NCI-H1436 (cell line): ENCODE measurements at regions not wholly inside any gene's neighbourhood (a gene's known extent, or its start where the extent isn't known, plus 50 kb on each side); places are given as distances from the start of the nearest gene placed in this dataset.

Experiments used
- DNase-seq: peaks from one replicate; lab custom pipeline; 2025; lab: John Stamatoyannopoulos, UW

- DNase-seq, result no peak
These were observed 85.6 kb upstream of the TNRC6C start for GRCh38 chr17:77872714-77873499.

GRCh38 chr17:77873500-77874302, 84.8 kb upstream of the TNRC6C start:
- DNase-seq, result no peak

- DNase-seq, result no peak
These were observed 84.0 kb upstream of the TNRC6C start for GRCh38 chr17:77874303-77875050.

DNA sequence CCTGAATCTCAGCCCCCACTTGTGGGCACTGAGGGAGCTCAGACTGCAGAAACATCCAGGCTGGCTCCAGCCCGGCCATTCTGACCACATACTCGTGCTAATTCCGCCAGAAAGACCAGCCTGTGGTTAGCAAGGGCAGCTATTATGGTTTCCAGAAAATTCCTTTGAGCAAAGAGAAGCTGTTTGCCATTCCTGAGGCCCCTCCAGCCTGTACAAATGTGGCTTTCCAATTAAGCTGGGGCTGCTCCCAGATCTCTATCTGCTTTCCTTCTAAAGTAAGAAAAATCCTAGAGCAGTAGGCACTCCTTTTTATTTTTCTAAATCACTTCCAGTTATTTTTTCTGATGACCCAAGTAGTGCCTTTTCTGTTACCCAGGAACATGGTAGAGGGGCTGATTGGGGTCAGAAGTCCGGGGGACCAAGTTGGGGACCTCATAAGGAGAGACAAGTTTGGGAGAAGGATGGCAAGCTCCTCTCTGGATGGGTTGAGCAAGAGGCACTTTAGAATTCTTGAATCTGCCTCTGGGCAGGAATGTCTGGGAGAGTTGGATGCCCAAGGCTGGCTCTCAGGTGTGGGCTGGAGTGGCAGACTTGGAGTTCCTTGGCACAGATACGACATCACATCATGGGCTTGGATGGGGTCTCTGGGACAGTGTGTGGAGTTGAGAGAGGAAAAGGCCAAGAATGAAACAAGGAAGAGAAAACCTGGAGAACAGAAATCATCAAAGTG, 83.3 kb upstream of the TNRC6C start:
- no peak for DNase-seq

DNA sequence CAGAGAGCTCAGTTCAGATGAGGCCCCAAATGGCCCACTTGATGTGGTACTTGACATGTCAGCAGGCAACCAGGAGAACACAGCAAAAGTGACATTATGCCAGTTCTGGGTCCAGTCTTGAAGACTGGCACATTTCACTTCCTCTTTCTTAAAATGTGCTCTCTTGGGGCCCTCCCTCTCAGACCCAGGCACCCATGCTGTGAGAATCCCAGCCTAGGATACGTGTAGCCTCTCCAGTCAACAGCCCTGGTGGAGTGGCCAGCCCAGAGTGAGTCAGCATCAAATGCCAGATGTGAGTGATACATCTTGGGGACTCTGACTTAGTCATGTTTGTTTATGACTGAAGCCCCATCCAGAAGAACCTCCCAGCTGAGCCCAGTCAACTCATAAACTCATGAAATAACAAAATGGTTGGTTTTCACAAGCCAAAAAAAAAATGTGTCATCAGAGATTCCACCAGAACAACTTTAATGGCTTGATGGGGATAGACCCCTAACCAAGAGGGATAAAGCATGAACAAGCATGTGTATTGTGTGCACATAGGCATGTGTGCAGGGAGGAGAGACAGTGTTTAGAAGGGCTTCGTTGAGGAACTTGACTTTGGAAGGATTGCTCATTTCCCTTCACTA, 82.5 kb upstream of the TNRC6C start:
- no peak for DNase-seq

DNA sequence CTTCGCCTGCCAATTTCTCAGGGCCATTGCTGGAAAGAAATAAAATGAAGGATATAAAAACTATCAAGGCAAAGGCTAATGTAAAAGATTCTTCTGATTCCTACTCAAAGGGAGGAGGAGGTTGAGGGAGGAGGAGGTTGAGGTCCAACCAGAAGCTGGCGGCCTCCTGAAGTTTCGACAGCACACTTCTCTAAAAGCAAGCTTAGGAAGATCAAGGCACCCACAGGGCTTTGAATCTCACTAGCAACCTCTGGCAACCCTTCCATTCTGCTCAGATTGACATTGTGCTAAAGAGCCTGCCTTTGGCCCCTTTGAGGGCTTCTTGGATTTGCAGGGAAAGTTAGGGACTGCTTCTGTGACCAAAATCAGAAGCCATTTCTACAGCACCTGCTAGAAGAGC, 81.5 kb upstream of the TNRC6C start:
- DNase-seq, result no peak

DNA sequence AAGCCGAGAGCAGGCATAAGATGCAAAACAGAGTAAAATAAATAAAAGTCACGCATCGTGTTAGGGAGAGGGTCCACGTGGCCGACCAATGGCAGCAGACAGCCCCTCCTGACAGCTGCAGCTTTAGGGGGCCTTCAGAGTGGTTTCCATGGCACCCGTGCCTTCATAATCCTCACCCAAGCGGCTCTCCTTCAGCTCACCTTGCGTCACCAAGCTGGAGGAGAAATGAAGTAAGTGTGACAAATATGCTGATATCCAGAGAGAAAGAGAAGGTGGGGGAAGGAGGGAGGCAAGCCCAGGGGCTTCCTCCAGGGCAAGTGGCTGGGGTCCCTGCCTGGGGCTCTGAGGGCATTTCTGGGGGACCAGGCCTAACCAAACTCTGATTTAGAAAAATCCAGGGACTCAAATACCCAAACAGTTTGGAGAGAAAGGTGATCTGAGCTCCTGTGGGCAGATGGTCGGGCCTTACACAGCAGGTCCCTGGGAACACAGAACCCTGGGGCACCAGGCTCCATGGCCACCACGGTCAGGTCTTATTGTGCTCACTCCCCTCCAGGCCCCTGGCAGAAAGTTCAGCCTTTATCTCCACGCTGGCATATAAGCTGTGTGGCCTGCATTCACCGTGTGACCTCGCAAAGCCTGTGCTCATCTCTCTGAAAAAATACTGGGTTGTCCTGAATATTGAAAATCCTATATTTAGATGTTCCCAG, 80.7 kb upstream of the TNRC6C start:
- no peak for DNase-seq

GRCh38 chr17:77879226-77879895, 79.1 kb upstream of the TNRC6C start:
- no peak for DNase-seq

DNA sequence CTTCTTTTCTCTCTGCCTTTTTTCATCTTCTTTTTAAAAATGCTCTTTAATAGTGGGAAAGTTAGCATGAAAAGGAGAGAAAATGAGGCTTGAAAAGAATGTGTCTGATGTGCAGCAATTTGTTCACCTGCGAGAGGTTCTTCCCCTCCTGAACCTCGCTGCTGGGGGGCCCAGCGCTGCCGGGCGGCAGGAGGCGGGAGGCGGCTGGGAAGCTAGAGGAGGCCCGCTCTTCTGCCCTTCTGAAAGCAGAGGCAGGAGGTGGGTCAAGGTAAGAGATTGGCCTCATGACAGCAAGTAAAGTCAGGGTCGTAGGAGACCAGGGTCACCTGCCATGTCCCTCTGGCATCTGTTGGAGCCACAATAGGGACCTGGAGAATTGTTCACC, 78.6 kb upstream of the TNRC6C start:
- DNase-seq, result no peak

DNA sequence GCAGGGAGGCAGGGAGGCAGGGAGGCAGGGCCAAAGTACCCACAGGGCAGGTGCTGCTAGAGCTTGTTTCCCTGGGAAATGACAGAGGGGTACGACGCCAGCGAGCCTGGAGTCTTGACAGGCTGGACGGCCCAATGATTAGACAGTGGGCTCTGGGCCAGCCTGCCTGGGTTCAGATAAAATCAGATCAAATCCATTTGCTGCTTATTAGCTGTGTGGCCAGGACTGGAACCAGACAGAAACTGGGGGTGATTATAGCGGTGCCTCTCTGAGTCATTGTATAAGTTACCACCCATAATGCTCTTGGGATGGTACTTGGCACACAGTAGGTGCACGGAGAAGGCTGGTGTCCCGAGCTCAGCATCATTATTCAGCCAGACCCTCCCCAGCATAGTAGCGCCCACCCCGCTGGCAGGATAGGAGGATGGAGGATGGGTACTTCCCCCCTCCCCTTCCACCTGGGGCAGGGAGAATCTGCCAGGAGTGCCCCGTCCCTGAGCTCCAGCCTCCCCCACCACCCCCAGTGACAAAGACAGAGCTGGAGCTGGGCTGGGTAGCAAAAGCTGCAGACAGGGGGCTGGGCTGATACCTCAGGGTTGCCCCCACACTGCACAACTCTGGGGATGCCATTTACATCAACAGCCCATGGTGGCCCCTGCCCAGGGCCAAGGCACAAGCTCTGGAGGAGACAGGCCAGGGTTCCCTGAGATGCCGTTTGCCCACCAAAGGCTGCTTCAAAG, 77.6 kb upstream of the TNRC6C start:
- DNase-seq, result no peak

GRCh38 chr17:77881545-77881944, 77.0 kb upstream of the TNRC6C start:
- no peak for DNase-seq

GRCh38 chr17:77882040-77882439, 76.5 kb upstream of the TNRC6C start:
- no peak for DNase-seq

DNA sequence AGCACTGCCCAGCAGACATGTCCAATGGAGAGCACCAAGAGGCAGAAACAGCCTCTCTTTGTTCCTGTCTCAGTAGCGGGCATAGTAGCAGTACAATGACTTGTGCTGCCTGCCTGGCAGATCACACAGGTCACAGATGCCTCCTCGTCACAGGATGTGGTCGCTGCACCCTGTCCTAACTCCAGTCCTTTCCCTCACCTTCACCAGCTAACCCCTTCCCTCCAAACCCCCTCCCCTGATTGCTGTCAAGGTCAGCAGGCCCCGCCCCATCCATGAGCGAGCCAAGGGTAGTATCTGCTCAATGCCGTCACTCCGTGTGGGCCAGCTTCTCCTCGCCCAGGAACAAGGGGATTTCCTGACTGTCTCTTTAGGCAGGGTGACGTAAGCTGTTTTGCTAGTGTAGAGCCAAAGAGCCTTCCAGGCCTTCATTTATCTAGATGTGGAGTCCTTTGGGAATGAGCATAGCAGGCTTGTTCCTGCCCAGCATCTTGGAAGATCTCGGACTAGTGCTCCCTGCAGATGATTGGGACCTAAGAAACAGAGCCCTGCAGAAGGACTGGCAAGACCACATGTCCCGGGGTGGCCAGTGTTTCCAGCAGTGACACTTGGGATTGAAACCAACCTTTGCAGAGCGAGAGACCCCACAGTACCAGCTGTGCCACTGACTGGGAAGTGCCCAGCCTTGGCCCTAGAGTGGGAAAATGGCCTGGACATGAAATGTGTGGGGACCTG, 75.9 kb upstream of the TNRC6C start:
- no peak for DNase-seq

- DNase-seq, result no peak
These were observed 75.3 kb upstream of the TNRC6C start for GRCh38 chr17:77883213-77883650.

- peak; percentile 95 for DNase-seq
These were observed 74.5 kb upstream of the TNRC6C start for GRCh38 chr17:77884019-77884418.

DNA sequence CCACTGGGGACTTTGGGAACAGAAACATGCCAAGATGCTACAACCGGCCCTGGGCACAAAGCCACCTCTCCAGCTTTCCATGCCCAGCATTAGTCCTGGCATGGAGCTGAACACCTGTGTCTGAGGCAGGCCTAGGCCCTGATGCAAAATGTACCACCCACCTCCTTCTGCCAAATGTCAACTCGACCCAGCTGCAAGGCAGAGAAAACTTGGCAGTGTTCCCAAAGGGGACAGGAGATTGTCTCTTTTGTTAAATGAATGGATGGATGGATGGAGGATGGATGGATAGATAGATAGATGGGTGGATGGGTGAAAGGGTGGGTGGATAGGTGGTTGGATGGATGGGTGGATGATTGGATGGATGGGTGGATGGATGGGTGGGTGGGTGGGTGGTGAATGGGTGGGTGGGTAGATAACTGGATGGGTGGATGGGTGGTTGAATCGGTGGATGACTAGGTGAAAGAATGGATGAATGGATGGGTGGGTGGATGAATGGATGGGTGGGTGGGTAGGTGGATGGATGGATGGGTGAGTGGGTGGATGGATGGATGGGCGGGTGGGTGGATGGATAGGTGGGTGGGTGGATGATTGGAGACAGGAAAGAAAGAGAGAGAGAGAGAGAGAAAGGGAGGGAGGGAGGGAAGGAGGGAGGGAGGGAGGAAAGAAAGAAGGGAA, 73.4 kb upstream of the TNRC6C start:
- peak; percentile 14 for DNase-seq

DNA sequence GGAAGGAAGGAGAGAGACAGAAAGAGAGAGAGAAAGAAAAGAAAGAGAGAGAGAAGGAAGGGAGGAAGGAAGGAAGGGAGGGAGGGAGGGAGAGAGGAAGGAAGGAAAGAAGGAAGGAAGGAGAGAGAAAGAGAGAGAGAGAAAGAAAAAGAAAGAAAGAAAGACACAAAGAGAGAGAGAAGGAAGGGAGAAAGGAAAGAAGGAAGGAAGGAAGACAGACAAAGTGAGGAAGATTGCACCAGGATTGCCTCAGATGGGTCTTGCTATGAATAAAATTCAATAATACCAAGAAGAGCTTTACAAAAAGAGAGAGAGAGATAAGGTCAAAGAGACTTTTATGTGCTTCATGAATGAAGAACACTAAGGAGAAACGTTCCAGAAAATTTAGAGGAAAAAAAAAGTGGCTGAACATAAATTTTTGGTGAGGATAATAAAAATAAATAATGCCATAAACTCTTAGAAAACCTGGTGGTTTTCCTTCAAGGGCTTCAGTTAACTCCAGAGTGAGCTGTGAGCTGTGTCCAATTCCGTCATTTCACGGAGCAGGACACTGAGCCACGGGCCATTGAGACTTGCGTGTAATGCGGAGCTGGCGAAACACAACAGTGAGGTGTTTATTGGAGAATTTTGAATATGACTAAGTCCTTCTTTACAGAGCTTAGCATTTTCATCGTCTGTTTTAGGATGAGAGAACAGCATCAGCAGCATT, 72.7 kb upstream of the TNRC6C start:
- DNase-seq, result no peak

DNA sequence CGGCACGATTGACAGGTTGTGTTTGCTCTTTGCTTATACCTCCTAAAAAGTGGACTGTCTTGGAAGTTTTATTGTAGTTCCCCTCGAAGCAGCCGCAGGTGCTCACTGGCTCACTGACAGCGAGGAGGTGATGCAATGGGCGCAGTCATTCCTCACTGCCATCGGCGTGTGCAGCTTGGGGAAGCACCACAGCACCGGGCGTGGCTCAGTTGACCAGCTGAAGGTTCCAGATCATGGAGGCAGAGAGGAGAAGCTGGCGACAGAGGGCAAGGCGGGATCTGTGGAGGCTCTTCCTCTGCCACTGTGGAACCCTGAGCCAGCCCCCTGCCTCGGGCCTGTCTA, 72.1 kb upstream of the TNRC6C start:
- DNase-seq, result no peak
